Liver (tissue), 8 donors: ENCODE measurements at regions not wholly inside any gene's neighbourhood (a gene's known extent, or its start where the extent isn't known, plus 50 kb on each side); places are given as distances from the start of the nearest gene placed in this dataset.

ENCODE experiments used
- DNase-seq: peaks from one replicate; pipeline ENCODE4 v3.0.0-alpha.2; 2017; ENCODE audit warnings: low spot score
- H3K27ac ChIP-seq, 2 donors: one replicate each; pipeline ENCODE4 v1.7.0; 2013; ENCODE audit warnings: inconsistent platforms in 2 of 2, low read length in 2 of 2, control low read depth in 1 of 2, low read depth in 1 of 2, mild to moderate bottlenecking in 1 of 2
- H3K27me3 ChIP-seq, 4 donors: one replicate each; pipeline versions ENCODE4 v1.6.1 to v1.7.0; 2013; ENCODE audit warnings: low read length in 3 of 4, inconsistent platforms in 1 of 4, mild to moderate bottlenecking in 1 of 4, moderate library complexity in 1 of 4; ENCODE audit not compliant: control insufficient read depth in 4 of 4, insufficient read depth in 4 of 4
- H3K36me3 ChIP-seq, 4 donors: one replicate each; pipeline versions ENCODE4 v1.6.1 to v1.7.0; 2013; ENCODE audit warnings: low read length in 3 of 4, mild to moderate bottlenecking in 3 of 4, low read depth in 1 of 4, moderate library complexity in 1 of 4; ENCODE audit not compliant: control insufficient read depth in 4 of 4, insufficient read depth in 3 of 4
- H3K4me1 ChIP-seq, 4 donors: one replicate each; pipeline versions ENCODE4 v1.6.1 to v1.7.0; 2013; ENCODE audit warnings: low read length in 3 of 4, mild to moderate bottlenecking in 3 of 4, moderate library complexity in 1 of 4; ENCODE audit not compliant: control insufficient read depth in 4 of 4, insufficient read depth in 4 of 4
- H3K4me3 ChIP-seq, 3 donors: one replicate each; pipeline versions ENCODE4 v1.6.1 to v1.7.0; 2013; ENCODE audit warnings: low read length in 3 of 3, control low read depth in 1 of 3, low read depth in 1 of 3, mild to moderate bottlenecking in 1 of 3
- H3K9ac ChIP-seq, 2 donors: one replicate each; pipeline ENCODE4 v1.7.0; 2013; ENCODE audit warnings: low read length in 2 of 2, mild to moderate bottlenecking in 2 of 2, moderate library complexity in 2 of 2, control low read depth in 1 of 2, low read depth in 1 of 2
- H3K9me3 ChIP-seq, 4 donors: one replicate each; pipeline versions ENCODE4 v1.6.1 to v1.7.0; 2013; ENCODE audit warnings: low read length in 3 of 4; ENCODE audit not compliant: control insufficient read depth in 4 of 4
- ATF3 ChIP-seq: IDR thresholded peaks from 2 replicates; pipeline ENCODE4 v1.6.1; 2016; ENCODE audit warnings: antibody characterized with exemption
- CTCF ChIP-seq: fragments of 150-350 bp; IDR thresholded peaks from 2 replicates; pipeline ENCODE4 v1.5.1; 2017; ENCODE audit warnings: improper control_type of control experiment, low read depth, low read length; ENCODE audit not compliant: missing input control
- EGR1 ChIP-seq, 2 donors: IDR thresholded peaks; 2 replicates each; pipeline ENCODE4 v1.6.1; 2016 to 2018; ENCODE audit warnings: antibody characterized with exemption in 2 of 2, low read depth in 2 of 2
- FOXA1 ChIP-seq: IDR thresholded peaks from 2 replicates; pipeline ENCODE4 v1.6.1; 2016; ENCODE audit warnings: antibody characterized with exemption
- FOXA2 ChIP-seq: IDR thresholded peaks from 2 replicates; pipeline ENCODE4 v1.6.1; 2016; ENCODE audit warnings: antibody characterized with exemption
- GABPA ChIP-seq, 2 donors: IDR thresholded peaks in 1 of 2; conservative IDR thresholded peaks in 1 of 2; 2 replicates each; pipeline ENCODE4 v1.6.1; 2016; ENCODE audit warnings: antibody characterized with exemption in 2 of 2, mild to moderate bottlenecking in 1 of 2, moderate library complexity in 1 of 2
- HNF4A ChIP-seq, 2 donors: conservative IDR thresholded peaks; 2 replicates each; pipeline ENCODE4 v1.6.1; 2016; ENCODE audit warnings: antibody characterized with exemption in 2 of 2, mild to moderate bottlenecking in 2 of 2
- HNF4G ChIP-seq: IDR thresholded peaks from 2 replicates; pipeline ENCODE4 v1.6.1; 2016; ENCODE audit warnings: antibody characterized with exemption
- JUND ChIP-seq, 2 donors: IDR thresholded peaks; 2 replicates each; pipeline ENCODE4 v1.6.1; 2016; ENCODE audit warnings: antibody characterized with exemption in 2 of 2
- NR2F2 ChIP-seq: IDR thresholded peaks from 2 replicates; pipeline ENCODE4 v1.6.1; 2016; ENCODE audit warnings: antibody characterized with exemption
- RAD21 ChIP-seq, 2 donors: IDR thresholded peaks; 2 replicates each; pipeline ENCODE4 v1.6.1; 2016; ENCODE audit warnings: antibody characterized with exemption in 2 of 2, mild to moderate bottlenecking in 2 of 2
- RXRA ChIP-seq, 2 donors: IDR thresholded peaks; 2 replicates each; pipeline ENCODE4 v1.6.1; 2017 to 2018; ENCODE audit warnings: antibody characterized with exemption in 2 of 2, mild to moderate bottlenecking in 1 of 2
- SP1 ChIP-seq: IDR thresholded peaks from 2 replicates; pipeline ENCODE4 v1.6.1; 2018; ENCODE audit warnings: antibody characterized with exemption, mild to moderate bottlenecking
- TAF1 ChIP-seq: conservative IDR thresholded peaks from 2 replicates; pipeline ENCODE4 v1.6.1; 2016; ENCODE audit warnings: antibody characterized with exemption, mild to moderate bottlenecking
- YY1 ChIP-seq: IDR thresholded peaks from 2 replicates; pipeline ENCODE4 v1.6.1; 2016; ENCODE audit warnings: antibody characterized with exemption, mild to moderate bottlenecking
- WGBS: extraction: QIAGEN DNeasy Blood & Tissue Kit; methylation state at CpG from one replicate; pipeline ENCODE4 v1.1.7; 2013; 5-methylcytosine and 5-hydroxymethylcytosine counted together
- TF ChIP-seq, protein P1 (sequence below): IDR thresholded peaks from 2 replicates; pipeline ENCODE4 v1.6.1; 2016; ENCODE audit warnings: antibody characterized with exemption
- TF ChIP-seq, protein P2 (sequence below): IDR thresholded peaks from 2 replicates; pipeline ENCODE4 v1.6.1; 2016; ENCODE audit warnings: antibody characterized with exemption, mild to moderate bottlenecking
- donor health status: healthy.
- donor health status: healthy.
- donor health status: healthy.
- donor health status: healthy.
- donor health status: healthy.

DNA sequence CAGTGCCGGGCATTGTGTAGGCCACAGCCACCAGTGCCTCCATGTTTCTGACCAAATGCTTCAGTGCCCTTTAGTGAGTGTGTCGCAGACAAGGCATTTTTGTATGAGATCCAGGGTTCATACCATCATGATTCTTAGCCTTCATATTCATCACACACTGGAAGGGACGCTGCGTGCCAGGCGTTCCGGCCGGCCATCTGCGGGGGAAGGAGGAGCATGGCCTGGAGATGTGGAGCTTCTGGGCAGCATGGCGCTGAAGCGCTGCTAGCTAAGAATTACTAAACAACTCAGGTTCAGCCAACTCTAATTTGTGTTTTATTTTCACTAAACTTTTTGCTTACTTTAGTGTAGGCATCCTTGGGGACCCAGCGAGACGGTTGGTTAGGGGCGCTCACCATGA, 111.4 kb upstream of the EXOC2 start:
- no peak overlapping the region for H3K9ac ChIP-seq
- no peak for DNase-seq
- WGBS, result 99% methylated on average over 13 of the region's 13 CpGs
- H3K27ac ChIP-seq, result no peak overlapping the region
- H3K4me1 ChIP-seq, result no peaks in the 10 kb centered on the region
- H3K9me3 ChIP-seq, result no peaks in the 10 kb centered on the region
- TF ChIP-seq JUND (IDR thresholded peaks at IDR 0.05) (no peak), SP1 (no peak)
- H3K27me3 ChIP-seq, result no peaks in the 10 kb centered on the region
- H3K36me3 ChIP-seq, result no peaks in the 10 kb centered on the region
- H3K4me3 ChIP-seq, result no peak overlapping the region

- TF ChIP-seq, protein P1, sequence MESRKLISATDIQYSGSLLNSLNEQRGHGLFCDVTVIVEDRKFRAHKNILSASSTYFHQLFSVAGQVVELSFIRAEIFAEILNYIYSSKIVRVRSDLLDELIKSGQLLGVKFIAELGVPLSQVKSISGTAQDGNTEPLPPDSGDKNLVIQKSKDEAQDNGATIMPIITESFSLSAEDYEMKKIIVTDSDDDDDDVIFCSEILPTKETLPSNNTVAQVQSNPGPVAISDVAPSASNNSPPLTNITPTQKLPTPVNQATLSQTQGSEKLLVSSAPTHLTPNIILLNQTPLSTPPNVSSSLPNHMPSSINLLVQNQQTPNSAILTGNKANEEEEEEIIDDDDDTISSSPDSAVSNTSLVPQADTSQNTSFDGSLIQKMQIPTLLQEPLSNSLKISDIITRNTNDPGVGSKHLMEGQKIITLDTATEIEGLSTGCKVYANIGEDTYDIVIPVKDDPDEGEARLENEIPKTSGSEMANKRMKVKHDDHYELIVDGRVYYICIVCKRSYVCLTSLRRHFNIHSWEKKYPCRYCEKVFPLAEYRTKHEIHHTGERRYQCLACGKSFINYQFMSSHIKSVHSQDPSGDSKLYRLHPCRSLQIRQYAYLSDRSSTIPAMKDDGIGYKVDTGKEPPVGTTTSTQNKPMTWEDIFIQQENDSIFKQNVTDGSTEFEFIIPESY, result no peak
- TF ChIP-seq HNF4G, result no peak
- no peak for TF ChIP-seq EGR1 (IDR thresholded peaks at IDR 0.05; ENCODE audit: low read depth in 2 of 2)
- no peak for TF ChIP-seq RXRA (IDR thresholded peaks at IDR 0.05)
- TF ChIP-seq, protein P2, sequence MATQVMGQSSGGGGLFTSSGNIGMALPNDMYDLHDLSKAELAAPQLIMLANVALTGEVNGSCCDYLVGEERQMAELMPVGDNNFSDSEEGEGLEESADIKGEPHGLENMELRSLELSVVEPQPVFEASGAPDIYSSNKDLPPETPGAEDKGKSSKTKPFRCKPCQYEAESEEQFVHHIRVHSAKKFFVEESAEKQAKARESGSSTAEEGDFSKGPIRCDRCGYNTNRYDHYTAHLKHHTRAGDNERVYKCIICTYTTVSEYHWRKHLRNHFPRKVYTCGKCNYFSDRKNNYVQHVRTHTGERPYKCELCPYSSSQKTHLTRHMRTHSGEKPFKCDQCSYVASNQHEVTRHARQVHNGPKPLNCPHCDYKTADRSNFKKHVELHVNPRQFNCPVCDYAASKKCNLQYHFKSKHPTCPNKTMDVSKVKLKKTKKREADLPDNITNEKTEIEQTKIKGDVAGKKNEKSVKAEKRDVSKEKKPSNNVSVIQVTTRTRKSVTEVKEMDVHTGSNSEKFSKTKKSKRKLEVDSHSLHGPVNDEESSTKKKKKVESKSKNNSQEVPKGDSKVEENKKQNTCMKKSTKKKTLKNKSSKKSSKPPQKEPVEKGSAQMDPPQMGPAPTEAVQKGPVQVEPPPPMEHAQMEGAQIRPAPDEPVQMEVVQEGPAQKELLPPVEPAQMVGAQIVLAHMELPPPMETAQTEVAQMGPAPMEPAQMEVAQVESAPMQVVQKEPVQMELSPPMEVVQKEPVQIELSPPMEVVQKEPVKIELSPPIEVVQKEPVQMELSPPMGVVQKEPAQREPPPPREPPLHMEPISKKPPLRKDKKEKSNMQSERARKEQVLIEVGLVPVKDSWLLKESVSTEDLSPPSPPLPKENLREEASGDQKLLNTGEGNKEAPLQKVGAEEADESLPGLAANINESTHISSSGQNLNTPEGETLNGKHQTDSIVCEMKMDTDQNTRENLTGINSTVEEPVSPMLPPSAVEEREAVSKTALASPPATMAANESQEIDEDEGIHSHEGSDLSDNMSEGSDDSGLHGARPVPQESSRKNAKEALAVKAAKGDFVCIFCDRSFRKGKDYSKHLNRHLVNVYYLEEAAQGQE, result no peak
- no peak for TF ChIP-seq CTCF
- no peak for TF ChIP-seq FOXA1
- no peak for TF ChIP-seq HNF4A (conservative IDR thresholded peaks at IDR 0.05)
- no peak for TF ChIP-seq TAF1
- TF ChIP-seq GABPA (IDR thresholded peaks at IDR 0.05 in 1 of 2, conservative IDR thresholded peaks at IDR 0.05 in 1 of 2), result no peak
- no peak for TF ChIP-seq FOXA2
- no peak for TF ChIP-seq RAD21 (IDR thresholded peaks at IDR 0.05)
- TF ChIP-seq YY1, result no peak
- no peak for TF ChIP-seq NR2F2
- TF ChIP-seq ATF3, result no peak
- TF ChIP-seq JUND (IDR thresholded peaks at IDR 0.05), result no peak
- TF ChIP-seq SP1, result no peak
- H3K36me3 ChIP-seq, result no peaks in the 10 kb centered on the region
- H3K9me3 ChIP-seq, result no peaks in the 10 kb centered on the region
- no peak overlapping the region for H3K27ac ChIP-seq
- H3K27me3 ChIP-seq, result peaks cover 0 to under 1% (median 0%) of the 10 kb centered on the region in 4 donors
- WGBS, result 78% methylated on average over 11 of the region's 11 CpGs
- no peaks in the 10 kb centered on the region for H3K4me1 ChIP-seq
- no peak overlapping the region for H3K4me3 ChIP-seq
- H3K9ac ChIP-seq, result no peak overlapping the region
- no peak for DNase-seq
Observed at GRCh38 chr6:803191-803977, 110.4 kb upstream of the EXOC2 start.
